Transverse colon (tissue), 4 donors: ENCODE measurements at regions not wholly inside any gene's neighbourhood (a gene's known extent, or its start where the extent isn't known, plus 50 kb on each side); places are given as distances from the start of the nearest gene placed in this dataset.
A peak's percentile ranks its signal among the peaks of the same experiment; 100 is the strongest.
"Not testable (repeated sequence)": the region's sequence is repeated elsewhere in the genome, so short reads cannot be mapped to it uniquely, and the experiment has no call there.

Source experiments
- DNase-seq: peaks from one replicate; pipeline ENCODE4 v3.0.0-alpha.2; 2019
- H3K27ac ChIP-seq, 4 donors: fragments of 200-600 bp; sonication (generic); 2 replicates each; pipeline ENCODE4 v1.5.1; 2016 to 2018; ENCODE audit warnings: inconsistent platforms in 4 of 4
- H3K27me3 ChIP-seq: fragments of 200-600 bp; sonication (generic); 2 replicates; pipeline ENCODE4 v1.5.1; 2017; ENCODE audit warnings: inconsistent platforms
- H3K36me3 ChIP-seq, 4 donors: fragments of 200-600 bp; sonication (generic); 2 replicates each; pipeline ENCODE4 v1.5.1; 2017 to 2019; ENCODE audit warnings: inconsistent platforms in 4 of 4
- H3K4me1 ChIP-seq, 4 donors: fragments of 200-600 bp; sonication (generic); 2 replicates each; pipeline ENCODE4 v1.5.1; 2017 to 2020; ENCODE audit warnings: inconsistent platforms in 4 of 4
- H3K4me3 ChIP-seq, 4 donors: fragments of 200-600 bp; sonication (generic); 1 replicate in 1 of 4; 2 replicates in 3 of 4; pipeline versions ENCODE4 v1.5.1 to v1.6.1; 2017 to 2019; ENCODE audit warnings: inconsistent platforms in 4 of 4
- H3K9me3 ChIP-seq, 2 donors: fragments of 200-600 bp; sonication (generic); 2 replicates each; pipeline ENCODE4 v1.5.1; 2017 to 2019; ENCODE audit warnings: inconsistent platforms in 2 of 2
- CTCF ChIP-seq, 5 experiments: fragments of 200-600 bp in 3 of 5; fragments of 450-650 bp in 2 of 5; sonication (generic) in 3 of 5; IDR thresholded peaks; 1 replicate in 2 of 5; 2 replicates in 3 of 5; pipeline ENCODE4 v1.5.1; 2016 to 2017; ENCODE audit warnings: antibody characterized with exemption in 5 of 5, inconsistent platforms in 3 of 5, mild to moderate bottlenecking in 2 of 5, moderate library complexity in 1 of 5
- EP300 ChIP-seq: sonication (generic); formaldehyde crosslinking; IDR thresholded peaks from one replicate; pipeline ENCODE4 v1.6.1; 2017; ENCODE audit warnings: antibody characterized with exemption, low read depth
- POLR2A ChIP-seq: fragments of 450-650 bp; IDR thresholded peaks from one replicate; pipeline ENCODE4 v1.6.1; 2016; ENCODE audit warnings: antibody characterized with exemption, mild to moderate bottlenecking, moderate library complexity
- POLR2AphosphoS5 ChIP-seq, 3 donors: sonication (generic); formaldehyde crosslinking; IDR thresholded peaks; one replicate each; pipeline ENCODE4 v1.6.1; 2016; ENCODE audit warnings: antibody characterized with exemption in 3 of 3
- WGBS, 2 donors: methylation state at CpG; one replicate each; pipeline ENCODE4 v1.1.5; 2018; ENCODE audit warnings: low coverage in 1 of 2; 5-methylcytosine and 5-hydroxymethylcytosine counted together
- in situ Hi-C, 4 donors: fragments of 200-750 bp; cut with MboI; loops; one replicate each; pipeline versions ENCODE4 v1.15.0 to v1.15.1; 2017; ENCODE audit warnings: low sequenced_read_pairs in 3 of 4, low pct_ligation_motif_present in 1 of 4, low pct_unique_long_range_greater_than_20kb in 1 of 4
- intact Hi-C: fragments of 100-400 bp; cut with DNase I; formaldehyde crosslinking; loops from one replicate; pipeline ENCODE4 v1.15.1; 2023; ENCODE audit warnings: low total_unique reads

- Histone ChIP-seq H3K4me1 (no peaks in the 10 kb centered on the region), H3K4me3 (no peak overlapping the region), H3K36me3 (no peaks in the 10 kb centered on the region), H3K27me3 (no peaks in the 10 kb centered on the region), H3K27ac (peak overlapping the region in 1 of 4 donors; percentile 6), H3K9me3 (no peaks in the 10 kb centered on the region)
- no peak for DNase-seq
- 56 to 64% methylated on average over 8 of the region's 8 CpGs for WGBS, 2 donors
- intact Hi-C loops (no loop called here), in situ Hi-C loops (no loop called here)
- TF ChIP-seq POLR2AphosphoS5 (IDR thresholded peaks at IDR 0.05) (peak in 1 of 3 donors; percentile 11), CTCF (IDR thresholded peaks at IDR 0.05) (no peak)
Observed at GRCh38 chr21:16117851-16118590, 388.2 kb downstream of the USP25 start.

GRCh38 chr21:16124378-16125138 is 394.8 kb downstream of the USP25 start:
- no peaks in the 10 kb centered on the region for H3K4me1 ChIP-seq
- WGBS, 2 donors = 82 to 87% methylated on average over 5 of the region's 5 CpGs
- no peak overlapping the region for H3K4me3 ChIP-seq
- no peaks in the 10 kb centered on the region for H3K27me3 ChIP-seq
- TF ChIP-seq POLR2A (no peak), CTCF (IDR thresholded peaks at IDR 0.05) (no peak), EP300 (no peak), POLR2AphosphoS5 (IDR thresholded peaks at IDR 0.05) (no peak)
- in situ Hi-C loops = no loop called here
- intact Hi-C loops = no loop called here
- H3K27ac ChIP-seq = no peak overlapping the region
- DNase-seq = no peak
- H3K36me3 ChIP-seq = no peaks in the 10 kb centered on the region
- no peaks in the 10 kb centered on the region for H3K9me3 ChIP-seq

- DNase-seq = no peak
- Histone ChIP-seq H3K4me3 (no peak overlapping the region), H3K9me3 (no peaks in the 10 kb centered on the region), H3K4me1 (no peaks in the 10 kb centered on the region), H3K27me3 (no peaks in the 10 kb centered on the region), H3K27ac (no peak overlapping the region), H3K36me3 (no peaks in the 10 kb centered on the region)
- 74 to 79% methylated on average over 6 of the region's 6 CpGs for WGBS, 2 donors
- TF ChIP-seq CTCF (IDR thresholded peaks at IDR 0.05) = no peak
- TF ChIP-seq POLR2A = no peak
- TF ChIP-seq EP300 = no peak
- TF ChIP-seq POLR2AphosphoS5 (IDR thresholded peaks at IDR 0.05) = no peak
- intact Hi-C loops (no loop called here), in situ Hi-C loops (no loop called here)
Observed at GRCh38 chr21:16125274-16125673, 395.5 kb downstream of the USP25 start.

GRCh38 chr21:16132453-16132852 is 402.7 kb downstream of the USP25 start:
- H3K9me3 ChIP-seq, DNase-seq, H3K27ac ChIP-seq, H3K4me3 ChIP-seq, intact Hi-C loops, in situ Hi-C loops, H3K4me1 ChIP-seq, H3K27me3 ChIP-seq, H3K36me3 ChIP-seq: not testable (repeated sequence)
- 79% methylated on average over 8 of the region's 8 CpGs; no CpG with 5 or more reads in 1 of the 2 donors for WGBS, 2 donors
